HUES6 (cell line): ENCODE measurements at regions not wholly inside any gene's neighbourhood (a gene's known extent, or its start where the extent isn't known, plus 50 kb on each side); places are given as distances from the start of the nearest gene placed in this dataset.

Source experiments
- H3K27ac ChIP-seq: 2 replicates; pipeline ENCODE4 v1.7.0; 2013; ENCODE audit warnings: low read depth, mild to moderate bottlenecking, low read length, inconsistent platforms
- H3K27me3 ChIP-seq: 2 replicates; pipeline ENCODE4 v1.6.1; 2013; ENCODE audit warnings: low read length; ENCODE audit not compliant: control insufficient read depth, insufficient read depth
- H3K36me3 ChIP-seq: 2 replicates; pipeline ENCODE4 v1.6.1; 2013; ENCODE audit warnings: low read length; ENCODE audit not compliant: control insufficient read depth, insufficient read depth
- H3K4me1 ChIP-seq: 2 replicates; pipeline ENCODE4 v1.6.1; 2013; ENCODE audit warnings: low read length; ENCODE audit not compliant: control insufficient read depth, insufficient read depth
- H3K4me3 ChIP-seq: 2 replicates; pipeline ENCODE4 v1.5.1; 2013; ENCODE audit warnings: low read depth, low read length
- H3K9ac ChIP-seq: one replicate; pipeline ENCODE4 v1.6.1; 2013; ENCODE audit warnings: mild to moderate bottlenecking, low read length
- H3K9me3 ChIP-seq: 2 replicates; pipeline ENCODE4 v1.6.1; 2013; ENCODE audit warnings: low read depth, low read length; ENCODE audit not compliant: control insufficient read depth, insufficient read depth

GRCh38 chr14:56962444-56963080, 152.3 kb upstream of the OTX2 start:
- H3K9me3 ChIP-seq: no peaks in the 10 kb centered on the region
- H3K36me3 ChIP-seq: no peaks in the 10 kb centered on the region
- H3K4me3 ChIP-seq: no peak overlapping the region
- no peak overlapping the region for H3K27ac ChIP-seq
- H3K27me3 ChIP-seq: no peaks in the 10 kb centered on the region
- H3K4me1 ChIP-seq: no peaks in the 10 kb centered on the region
- no peak overlapping the region for H3K9ac ChIP-seq

DNA sequence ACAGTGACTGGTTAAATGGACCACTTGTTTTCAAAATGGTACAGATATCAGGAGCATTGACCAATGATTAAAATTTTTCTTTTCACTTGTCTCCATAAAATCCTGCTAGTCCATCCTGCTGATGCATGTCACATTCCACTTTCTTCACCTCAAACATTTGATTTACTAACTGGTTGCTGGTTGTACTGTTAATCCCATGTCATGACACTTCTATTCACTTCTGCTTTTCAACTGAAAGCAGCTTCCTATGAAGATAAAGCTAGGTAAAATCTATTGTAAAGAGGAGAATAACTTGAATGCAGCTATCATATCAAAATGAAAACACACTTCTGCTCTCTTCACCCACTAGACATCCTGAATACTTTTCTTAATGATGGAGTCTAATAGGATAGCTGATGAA, 149.6 kb upstream of the OTX2 start:
- Histone ChIP-seq H3K27me3 (no peaks in the 10 kb centered on the region), H3K36me3 (no peaks in the 10 kb centered on the region), H3K27ac (no peak overlapping the region), H3K4me1 (no peaks in the 10 kb centered on the region), H3K9ac (no peak overlapping the region), H3K4me3 (no peak overlapping the region), H3K9me3 (no peaks in the 10 kb centered on the region)

- Histone ChIP-seq H3K36me3 (no peaks in the 10 kb centered on the region), H3K4me3 (no peak overlapping the region), H3K4me1 (no peaks in the 10 kb centered on the region; the same call in 1 of the 2 replicates), H3K9me3 (no peaks in the 10 kb centered on the region), H3K27me3 (no peaks in the 10 kb centered on the region), H3K27ac (no peak overlapping the region), H3K9ac (no peak overlapping the region)
Observed at GRCh38 chr14:56959121-56959520, 148.8 kb upstream of the OTX2 start.

- Histone ChIP-seq H3K9me3 (no peaks in the 10 kb centered on the region), H3K36me3 (no peaks in the 10 kb centered on the region), H3K9ac (no peak overlapping the region), H3K4me3 (no peak overlapping the region), H3K27me3 (no peaks in the 10 kb centered on the region), H3K4me1 (peaks cover 3% of the 10 kb centered on the region; the same call in 1 of the 2 replicates), H3K27ac (no peak overlapping the region)
Observed at GRCh38 chr14:56956182-56956581, 145.9 kb upstream of the OTX2 start.

DNA sequence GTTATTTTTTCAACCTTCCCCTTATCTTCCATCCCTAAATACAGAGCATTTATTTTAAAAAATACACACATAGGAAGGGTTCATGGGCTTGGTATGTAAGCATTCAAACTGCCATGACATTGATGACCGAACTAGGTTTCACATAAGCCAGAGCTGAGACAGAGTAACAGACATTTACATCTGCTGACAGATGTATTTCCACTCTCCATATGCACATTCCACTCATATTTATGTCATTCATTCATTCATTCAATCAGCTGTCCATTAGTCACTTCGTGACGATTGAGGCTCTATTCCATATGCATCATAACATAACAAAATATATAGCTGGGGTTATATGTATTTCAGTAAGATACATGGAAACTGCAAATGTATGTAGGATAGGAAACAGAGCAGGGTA, 145.5 kb upstream of the OTX2 start:
- H3K36me3 ChIP-seq: no peaks in the 10 kb centered on the region
- no peak overlapping the region for H3K4me3 ChIP-seq
- no peak overlapping the region for H3K9ac ChIP-seq
- H3K9me3 ChIP-seq: no peaks in the 10 kb centered on the region
- H3K27me3 ChIP-seq: no peaks in the 10 kb centered on the region
- H3K4me1 ChIP-seq: peaks cover 3% of the 10 kb centered on the region; the same call in 1 of the 2 replicates
- H3K27ac ChIP-seq: no peak overlapping the region

DNA sequence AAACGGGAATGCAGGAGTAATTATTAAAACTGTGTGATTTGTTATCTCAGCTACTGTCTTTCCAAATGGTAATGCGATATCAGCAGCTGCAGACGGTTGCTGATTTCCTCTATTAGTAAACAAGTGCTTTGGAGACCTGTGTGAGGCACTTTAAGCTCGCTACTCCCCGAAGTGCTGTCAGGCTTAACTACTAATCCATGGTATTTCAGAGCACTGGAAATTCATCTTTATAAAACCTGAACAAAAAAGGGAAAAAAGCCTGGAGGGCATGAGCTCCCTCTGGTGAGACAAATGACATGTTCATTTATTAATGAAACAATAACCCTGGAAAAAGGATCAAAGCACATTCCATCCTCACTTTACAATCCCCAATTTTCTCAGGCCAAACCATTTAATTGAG, 143.6 kb upstream of the OTX2 start:
- Histone ChIP-seq H3K9ac (no peak overlapping the region), H3K4me1 (peaks cover 3% of the 10 kb centered on the region; the same call in 1 of the 2 replicates), H3K27me3 (no peaks in the 10 kb centered on the region), H3K36me3 (no peaks in the 10 kb centered on the region), H3K9me3 (no peaks in the 10 kb centered on the region), H3K4me3 (no peak overlapping the region), H3K27ac (no peak overlapping the region)

DNA sequence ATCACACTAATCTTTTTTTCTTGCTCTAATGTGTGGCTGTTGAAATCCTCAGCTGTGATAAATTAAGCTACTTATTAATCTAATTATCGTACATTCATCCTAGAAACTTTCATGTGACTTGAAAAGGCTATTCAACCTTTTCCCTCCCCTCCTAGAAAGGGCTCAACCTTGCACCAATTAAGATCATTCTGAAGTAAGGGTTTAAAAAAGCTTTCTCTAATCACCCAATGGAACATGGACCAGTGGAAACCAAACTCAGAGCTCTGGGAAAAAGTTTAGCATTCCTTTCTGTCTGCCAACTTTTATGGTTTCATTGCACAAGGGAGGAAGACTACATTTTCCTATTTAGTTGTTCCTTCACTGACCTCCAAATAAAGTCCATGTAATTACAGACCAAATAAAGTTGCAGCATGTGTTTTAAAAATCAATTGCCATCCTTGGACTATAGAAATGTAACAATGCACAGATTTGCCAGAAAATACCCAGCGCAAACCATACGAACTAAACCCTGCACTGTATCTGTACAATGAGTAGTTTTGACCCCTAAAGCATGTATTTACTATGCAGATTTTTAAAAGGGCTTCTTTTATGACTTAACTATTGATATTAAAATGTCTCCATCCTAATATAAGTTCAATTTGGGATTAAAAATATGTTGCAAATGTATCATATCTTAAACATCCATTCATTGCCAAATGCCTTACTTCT, 142.6 kb upstream of the OTX2 start:
- Histone ChIP-seq H3K36me3 (no peaks in the 10 kb centered on the region), H3K4me3 (no peak overlapping the region), H3K27me3 (no peaks in the 10 kb centered on the region), H3K9me3 (no peaks in the 10 kb centered on the region), H3K27ac (no peak overlapping the region), H3K9ac (no peak overlapping the region), H3K4me1 (peaks cover 3% of the 10 kb centered on the region; the same call in 1 of the 2 replicates)

DNA sequence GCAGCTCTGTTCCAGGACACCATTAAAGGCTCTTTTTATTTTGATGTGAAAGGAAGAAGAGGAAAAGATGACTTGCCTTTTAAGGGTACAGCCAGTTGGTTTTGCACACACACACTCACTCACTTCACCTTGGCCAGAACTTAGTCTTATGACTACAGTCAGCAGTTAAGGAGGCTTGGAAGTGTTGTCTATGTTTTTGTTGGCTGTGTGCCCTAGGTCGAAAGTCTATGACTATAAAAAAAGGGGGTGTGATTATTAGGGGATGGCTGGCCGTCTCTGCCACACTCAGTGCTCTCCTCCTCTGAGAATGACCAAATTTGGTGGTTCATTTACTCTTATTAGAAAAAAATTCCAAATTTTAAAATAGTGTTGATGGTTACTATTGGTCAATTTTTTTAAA, 139.5 kb upstream of the OTX2 start:
- Histone ChIP-seq H3K27me3 (no peaks in the 10 kb centered on the region), H3K36me3 (no peaks in the 10 kb centered on the region), H3K4me1 (peaks cover 3% of the 10 kb centered on the region; the same call in 1 of the 2 replicates), H3K27ac (no peak overlapping the region), H3K9me3 (no peaks in the 10 kb centered on the region), H3K4me3 (no peak overlapping the region), H3K9ac (no peak overlapping the region)

DNA sequence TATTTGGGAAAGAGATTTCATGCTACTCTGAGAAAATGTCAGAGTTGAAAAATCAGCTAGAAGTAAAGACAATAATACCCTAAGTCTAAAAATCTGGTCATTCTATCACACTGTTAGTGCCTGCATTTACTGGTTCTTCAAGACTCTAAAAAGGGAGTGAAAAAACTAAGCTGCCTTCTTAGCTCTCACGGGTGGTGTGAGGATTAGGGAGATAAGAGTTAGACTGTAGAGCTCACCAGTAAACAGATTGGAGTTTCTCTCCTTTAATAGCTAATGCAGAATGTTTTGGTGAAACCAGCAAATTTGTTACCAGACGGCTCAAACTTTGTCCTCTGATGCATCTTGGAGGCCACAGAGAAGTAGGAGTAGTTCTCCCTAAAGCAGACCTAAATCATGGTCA, 135.0 kb upstream of the OTX2 start:
- no peaks in the 10 kb centered on the region for H3K27me3 ChIP-seq
- no peak overlapping the region for H3K9ac ChIP-seq
- H3K9me3 ChIP-seq: no peaks in the 10 kb centered on the region
- no peak overlapping the region for H3K4me3 ChIP-seq
- no peaks in the 10 kb centered on the region for H3K36me3 ChIP-seq
- H3K4me1 ChIP-seq: no peaks in the 10 kb centered on the region
- H3K27ac ChIP-seq: no peak overlapping the region

DNA sequence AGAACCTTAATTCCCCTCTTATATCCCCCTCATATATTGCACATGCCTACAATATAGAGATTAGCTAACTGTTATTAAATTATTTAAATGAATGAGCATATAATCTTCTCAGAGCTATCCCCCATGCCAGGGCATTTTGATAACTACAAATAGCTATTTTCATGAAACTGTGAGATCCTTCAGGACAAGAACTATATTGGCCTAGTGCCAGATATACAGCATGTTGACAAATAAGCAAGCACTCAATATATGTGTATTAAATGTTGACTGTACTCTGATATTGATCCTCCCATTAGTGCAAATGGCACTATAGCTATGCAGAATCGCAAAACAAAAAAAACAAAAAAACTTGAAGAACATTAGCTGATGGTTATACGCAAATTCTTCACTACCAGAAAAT, 134.1 kb upstream of the OTX2 start:
- Histone ChIP-seq H3K36me3 (no peaks in the 10 kb centered on the region), H3K27ac (no peak overlapping the region), H3K9me3 (no peaks in the 10 kb centered on the region), H3K9ac (no peak overlapping the region), H3K27me3 (no peaks in the 10 kb centered on the region), H3K4me1 (no peaks in the 10 kb centered on the region), H3K4me3 (no peak overlapping the region)

DNA sequence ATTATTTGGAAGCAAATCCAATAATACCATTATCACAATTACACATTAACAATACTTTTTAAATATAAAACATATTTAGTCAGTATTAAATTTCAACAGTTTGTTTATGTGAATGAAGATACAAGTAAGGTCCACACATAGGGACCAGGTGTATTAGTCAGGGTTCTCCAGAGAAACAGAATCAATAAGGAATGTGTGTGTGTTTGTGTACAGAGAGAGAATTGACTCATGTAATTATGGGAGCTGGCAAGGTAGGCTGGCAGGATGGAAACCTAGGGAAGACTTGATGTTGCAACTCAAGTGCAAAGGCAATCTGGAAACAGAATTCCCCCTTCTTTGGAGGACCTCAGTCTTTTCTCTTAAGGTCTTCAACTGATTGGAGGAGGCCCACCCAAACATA, 123.2 kb upstream of the OTX2 start:
- Histone ChIP-seq H3K36me3 (no peaks in the 10 kb centered on the region), H3K4me3 (no peak overlapping the region), H3K4me1 (no peaks in the 10 kb centered on the region), H3K9me3 (no peaks in the 10 kb centered on the region), H3K9ac (no peak overlapping the region), H3K27me3 (no peaks in the 10 kb centered on the region), H3K27ac (no peak overlapping the region)
